K562 (cell line): ENCODE measurements at regions not wholly inside any gene's neighbourhood (a gene's known extent, or its start where the extent isn't known, plus 50 kb on each side); places are given as distances from the start of the nearest gene placed in this dataset.

Source experiments
- ATF2 ChIP-seq: sonication (generic); formaldehyde crosslinking; IDR thresholded peaks from 2 replicates; pipeline ENCODE4 v1.8.1; 2022; ENCODE audit warnings: missing genetic modification reagents
- COPS2 ChIP-seq: fragments of 450-650 bp; conservative IDR thresholded peaks from 2 replicates; pipeline ENCODE4 v1.6.1; 2016; ENCODE audit warnings: mild to moderate bottlenecking, moderate library complexity
- ETV1 ChIP-seq: fragments of 450-650 bp; conservative IDR thresholded peaks from 2 replicates; pipeline ENCODE4 v1.6.1; 2016; ENCODE audit warnings: missing genetic modification characterization, control low read depth, low read depth, missing compliant biosample characterization
- GATA2 ChIP-seq: sonication (generic); formaldehyde crosslinking; IDR thresholded peaks from 2 replicates; pipeline ENCODE4 v1.4.0; 2020; ENCODE audit warnings: mild to moderate bottlenecking, missing genetic modification reagents
- HDGF ChIP-seq: fragments of 450-650 bp; IDR thresholded peaks from 2 replicates; pipeline ENCODE4 v1.6.1; 2016
- HOXB6 ChIP-seq: fragments of 250-450 bp; sonication (Bioruptor Pico); IDR thresholded peaks from 2 replicates; pipeline ENCODE4 v1.5.1; 2022; ENCODE audit warnings: mild to moderate bottlenecking, borderline replicate concordance
- KLF1 ChIP-seq: fragments of 450-650 bp; IDR thresholded peaks from 2 replicates; pipeline ENCODE4 v1.6.1; 2016; ENCODE audit warnings: missing genetic modification characterization, missing compliant biosample characterization
- MEIS2 ChIP-seq: fragments of 450-650 bp; IDR thresholded peaks from 2 replicates; pipeline ENCODE4 v1.6.1; 2014; ENCODE audit warnings: mild to moderate bottlenecking; ENCODE audit not compliant: partially characterized antibody
- NFE2L1 ChIP-seq: fragments of 450-650 bp; IDR thresholded peaks from 2 replicates; pipeline ENCODE4 v1.6.1; 2016; ENCODE audit warnings: missing genetic modification characterization, low read depth, mild to moderate bottlenecking, missing compliant biosample characterization, moderate library complexity, borderline replicate concordance
- NRF1 ChIP-seq, 2 experiments: fragments of 450-650 bp; IDR thresholded peaks in 1 of 2; conservative IDR thresholded peaks in 1 of 2; 2 replicates each; pipeline ENCODE4 v1.6.1; 2014; ENCODE audit warnings: mild to moderate bottlenecking in 2 of 2
- NUFIP1 ChIP-seq: fragments of 450-650 bp; IDR thresholded peaks from 2 replicates; pipeline ENCODE4 v1.6.1; 2018; ENCODE audit not compliant: partially characterized antibody
- POLR2B ChIP-seq: fragments of 450-650 bp; IDR thresholded peaks from 2 replicates; pipeline ENCODE4 v1.6.1; 2018; ENCODE audit warnings: low read depth; ENCODE audit not compliant: partially characterized antibody
- SMARCB1 ChIP-seq: IDR thresholded peaks from 2 replicates; pipeline ENCODE4 v1.6.1; 2011; ENCODE audit warnings: improper control_type of control experiment, low read depth; ENCODE audit not compliant: insufficient read length
- XRCC4 ChIP-seq: IDR thresholded peaks from one replicate; pipeline ENCODE4 v1.6.1; 2011; ENCODE audit not compliant: insufficient read depth, insufficient read length; ENCODE audit errors: extremely low read depth
- ZBTB9 ChIP-seq: fragments of 450-650 bp; formaldehyde crosslinking; IDR thresholded peaks from 2 replicates; pipeline ENCODE4 v1.4.0; 2020; ENCODE audit warnings: mild to moderate bottlenecking, moderate library complexity
- ZNF224 ChIP-seq: sonication (generic); formaldehyde crosslinking; IDR thresholded peaks from 2 replicates; pipeline ENCODE4 v1.8.0; 2022; ENCODE audit warnings: mild to moderate bottlenecking, missing genetic modification reagents
- ZNF717 ChIP-seq: fragments of 250-450 bp; sonication (Bioruptor Pico); IDR thresholded peaks from 2 replicates; pipeline ENCODE4 v1.5.0; 2021
- TF ChIP-seq, protein P1 (sequence below): fragments of 250-450 bp; sonication (Bioruptor Pico); IDR thresholded peaks from 2 replicates; pipeline ENCODE4 v1.4.0; 2020; ENCODE audit warnings: mild to moderate bottlenecking, moderate library complexity
- TF ChIP-seq, protein P2 (sequence below): sonication (generic); formaldehyde crosslinking; IDR thresholded peaks from 2 replicates; pipeline ENCODE4 v1.8.1; 2023; ENCODE audit warnings: mild to moderate bottlenecking, missing genetic modification reagents
- TF ChIP-seq, protein P3 (sequence below): fragments of 250-450 bp; sonication (Bioruptor Pico); IDR thresholded peaks from 2 replicates; pipeline ENCODE4 v1.4.0; 2020; ENCODE audit warnings: borderline replicate concordance
- TF ChIP-seq, protein P4 (sequence below): sonication (generic); formaldehyde crosslinking; IDR thresholded peaks from 2 replicates; pipeline ENCODE4 v1.8.1; 2023; ENCODE audit warnings: mild to moderate bottlenecking, missing genetic modification reagents, moderate library complexity

GRCh38 chr5:12772276-12772675, 868.0 kb upstream of the CTNND2 start (continued):
- TF ChIP-seq, protein P1, sequence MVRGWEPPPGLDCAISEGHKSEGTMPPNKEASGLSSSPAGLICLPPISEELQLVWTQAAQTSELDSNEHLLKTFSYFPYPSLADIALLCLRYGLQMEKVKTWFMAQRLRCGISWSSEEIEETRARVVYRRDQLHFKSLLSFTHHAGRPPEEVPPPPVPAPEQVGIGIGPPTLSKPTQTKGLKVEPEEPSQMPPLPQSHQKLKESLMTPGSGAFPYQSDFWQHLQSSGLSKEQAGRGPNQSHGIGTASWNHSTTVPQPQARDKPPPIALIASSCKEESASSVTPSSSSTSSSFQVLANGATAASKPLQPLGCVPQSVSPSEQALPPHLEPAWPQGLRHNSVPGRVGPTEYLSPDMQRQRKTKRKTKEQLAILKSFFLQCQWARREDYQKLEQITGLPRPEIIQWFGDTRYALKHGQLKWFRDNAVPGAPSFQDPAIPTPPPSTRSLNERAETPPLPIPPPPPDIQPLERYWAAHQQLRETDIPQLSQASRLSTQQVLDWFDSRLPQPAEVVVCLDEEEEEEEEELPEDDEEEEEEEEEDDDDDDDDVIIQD (CRISPR knock-in tag) = no peak
- TF ChIP-seq ZNF717 (CRISPR knock-in tag) (no peak), ZNF224 (CRISPR knock-in tag) (no peak), GATA2 (CRISPR knock-in tag) (no peak), MEIS2 (peak; percentile 96), ETV1 (tag) (no peak), ATF2 (CRISPR knock-in tag) (no peak), POLR2B (no peak), NFE2L1 (tag) (no peak), HDGF (no peak), COPS2 (no peak), KLF1 (tag) (no peak), SMARCB1 (no peak), XRCC4 (no peak), ZBTB9 (no peak), NUFIP1 (no peak), HOXB6 (no peak), NRF1 (conservative IDR thresholded peaks at IDR 0.05 in 1 of 2, IDR thresholded peaks at IDR 0.05 in 1 of 2) (no peak)
- TF ChIP-seq, protein P2, sequence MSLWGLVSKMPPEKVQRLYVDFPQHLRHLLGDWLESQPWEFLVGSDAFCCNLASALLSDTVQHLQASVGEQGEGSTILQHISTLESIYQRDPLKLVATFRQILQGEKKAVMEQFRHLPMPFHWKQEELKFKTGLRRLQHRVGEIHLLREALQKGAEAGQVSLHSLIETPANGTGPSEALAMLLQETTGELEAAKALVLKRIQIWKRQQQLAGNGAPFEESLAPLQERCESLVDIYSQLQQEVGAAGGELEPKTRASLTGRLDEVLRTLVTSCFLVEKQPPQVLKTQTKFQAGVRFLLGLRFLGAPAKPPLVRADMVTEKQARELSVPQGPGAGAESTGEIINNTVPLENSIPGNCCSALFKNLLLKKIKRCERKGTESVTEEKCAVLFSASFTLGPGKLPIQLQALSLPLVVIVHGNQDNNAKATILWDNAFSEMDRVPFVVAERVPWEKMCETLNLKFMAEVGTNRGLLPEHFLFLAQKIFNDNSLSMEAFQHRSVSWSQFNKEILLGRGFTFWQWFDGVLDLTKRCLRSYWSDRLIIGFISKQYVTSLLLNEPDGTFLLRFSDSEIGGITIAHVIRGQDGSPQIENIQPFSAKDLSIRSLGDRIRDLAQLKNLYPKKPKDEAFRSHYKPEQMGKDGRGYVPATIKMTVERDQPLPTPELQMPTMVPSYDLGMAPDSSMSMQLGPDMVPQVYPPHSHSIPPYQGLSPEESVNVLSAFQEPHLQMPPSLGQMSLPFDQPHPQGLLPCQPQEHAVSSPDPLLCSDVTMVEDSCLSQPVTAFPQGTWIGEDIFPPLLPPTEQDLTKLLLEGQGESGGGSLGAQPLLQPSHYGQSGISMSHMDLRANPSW (CRISPR knock-in tag) = no peak
- TF ChIP-seq, protein P3, sequence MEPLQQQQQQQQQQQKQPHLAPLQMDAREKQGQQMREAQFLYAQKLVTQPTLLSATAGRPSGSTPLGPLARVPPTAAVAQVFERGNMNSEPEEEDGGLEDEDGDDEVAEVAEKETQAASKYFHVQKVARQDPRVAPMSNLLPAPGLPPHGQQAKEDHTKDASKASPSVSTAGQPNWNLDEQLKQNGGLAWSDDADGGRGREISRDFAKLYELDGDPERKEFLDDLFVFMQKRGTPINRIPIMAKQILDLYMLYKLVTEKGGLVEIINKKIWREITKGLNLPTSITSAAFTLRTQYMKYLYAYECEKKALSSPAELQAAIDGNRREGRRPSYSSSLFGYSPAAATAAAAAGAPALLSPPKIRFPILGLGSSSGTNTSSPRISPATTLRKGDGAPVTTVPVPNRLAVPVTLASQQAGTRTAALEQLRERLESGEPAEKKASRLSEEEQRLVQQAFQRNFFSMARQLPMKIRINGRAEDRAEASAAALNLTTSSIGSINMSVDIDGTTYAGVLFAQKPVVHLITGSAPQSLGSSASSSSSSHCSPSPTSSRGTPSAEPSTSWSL (CRISPR knock-in tag) = no peak
- TF ChIP-seq, protein P4, sequence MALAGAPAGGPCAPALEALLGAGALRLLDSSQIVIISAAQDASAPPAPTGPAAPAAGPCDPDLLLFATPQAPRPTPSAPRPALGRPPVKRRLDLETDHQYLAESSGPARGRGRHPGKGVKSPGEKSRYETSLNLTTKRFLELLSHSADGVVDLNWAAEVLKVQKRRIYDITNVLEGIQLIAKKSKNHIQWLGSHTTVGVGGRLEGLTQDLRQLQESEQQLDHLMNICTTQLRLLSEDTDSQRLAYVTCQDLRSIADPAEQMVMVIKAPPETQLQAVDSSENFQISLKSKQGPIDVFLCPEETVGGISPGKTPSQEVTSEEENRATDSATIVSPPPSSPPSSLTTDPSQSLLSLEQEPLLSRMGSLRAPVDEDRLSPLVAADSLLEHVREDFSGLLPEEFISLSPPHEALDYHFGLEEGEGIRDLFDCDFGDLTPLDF (CRISPR knock-in tag) = no peak
